H9 (cell line): ENCODE measurements at regions not wholly inside any gene's neighbourhood (a gene's known extent, or its start where the extent isn't known, plus 50 kb on each side); places are given as distances from the start of the nearest gene placed in this dataset.

ENCODE experiments used
- DNase-seq: peaks from one replicate; pipeline ENCODE4 v3.0.0-alpha.2; 2017
- H2AFZ ChIP-seq: one replicate; pipeline ENCODE4 v1.6.1; 2013; ENCODE audit warnings: mild to moderate bottlenecking, low read length, control low read depth, moderate library complexity
- H2AK5ac ChIP-seq: 2 replicates; pipeline ENCODE4 v1.6.1; 2013; ENCODE audit warnings: low read length, control low read depth, mixed read lengths; ENCODE audit not compliant: insufficient read length
- H2BK120ac ChIP-seq: one replicate; pipeline ENCODE4 v1.6.1; 2013; ENCODE audit warnings: low read depth, mild to moderate bottlenecking, low read length, control low read depth, inconsistent platforms; ENCODE audit not compliant: poor library complexity, severe bottlenecking
- H2BK12ac ChIP-seq: 2 replicates; pipeline ENCODE4 v1.6.1; 2013; ENCODE audit warnings: low read length, control low read depth, mixed read lengths, low read depth; ENCODE audit not compliant: insufficient read length
- H2BK15ac ChIP-seq: 2 replicates; pipeline ENCODE4 v1.6.1; 2013; ENCODE audit warnings: low read depth, low read length, control low read depth
- H2BK20ac ChIP-seq: one replicate; pipeline ENCODE4 v1.6.1; 2013; ENCODE audit warnings: low read depth, mild to moderate bottlenecking, low read length, control low read depth, inconsistent platforms; ENCODE audit not compliant: poor library complexity, severe bottlenecking
- H2BK5ac ChIP-seq: 2 replicates; pipeline ENCODE4 v1.6.1; 2013; ENCODE audit warnings: low read length, control low read depth, mixed read lengths; ENCODE audit not compliant: insufficient read length
- H3K14ac ChIP-seq: 2 replicates; pipeline ENCODE4 v1.6.1; 2013; ENCODE audit warnings: low read length, control low read depth; ENCODE audit not compliant: insufficient read depth
- H3K18ac ChIP-seq: 2 replicates; pipeline ENCODE4 v1.6.1; 2013; ENCODE audit warnings: low read depth, mild to moderate bottlenecking, mixed read lengths, low read length, control low read depth; ENCODE audit not compliant: insufficient read length
- H3K23ac ChIP-seq: 2 replicates; pipeline ENCODE4 v1.6.1; 2013; ENCODE audit warnings: low read length, control low read depth, mixed read lengths, low read depth; ENCODE audit not compliant: insufficient read length
- H3K23me2 ChIP-seq: 2 replicates; pipeline ENCODE4 v1.6.1; 2013; ENCODE audit warnings: low read depth, mild to moderate bottlenecking, mixed read lengths, low read length, control low read depth; ENCODE audit not compliant: insufficient read length, poor library complexity, severe bottlenecking
- H3K27ac ChIP-seq: 2 replicates; pipeline ENCODE4 v1.5.1; 2013; ENCODE audit warnings: low read length, control low read depth, mixed read lengths, low read depth; ENCODE audit not compliant: insufficient read length
- H3K27me3 ChIP-seq: 2 replicates; pipeline ENCODE4 v1.6.1; 2013; ENCODE audit warnings: low read length, control low read depth, inconsistent platforms; ENCODE audit not compliant: insufficient read depth
- H3K4ac ChIP-seq: 2 replicates; pipeline ENCODE4 v1.6.1; 2013; ENCODE audit warnings: low read depth, mild to moderate bottlenecking, control low read depth, inconsistent platforms, low read length, moderate library complexity
- H3K4me1 ChIP-seq: 2 replicates; pipeline ENCODE4 v1.6.1; 2013; ENCODE audit warnings: low read length, control low read depth, inconsistent platforms; ENCODE audit not compliant: insufficient read depth
- H3K4me2 ChIP-seq: 2 replicates; pipeline ENCODE4 v1.6.1; 2013; ENCODE audit warnings: low read length, control low read depth, mixed read lengths; ENCODE audit not compliant: insufficient read length, insufficient read depth
- H3K56ac ChIP-seq: 2 replicates; pipeline ENCODE4 v1.6.1; 2013; ENCODE audit warnings: low read depth, mild to moderate bottlenecking, mixed read lengths, low read length, control low read depth; ENCODE audit not compliant: insufficient read length
- H3K79me1 ChIP-seq: 2 replicates; pipeline ENCODE4 v1.6.1; 2013; ENCODE audit warnings: low read depth, mild to moderate bottlenecking, moderate library complexity, low read length, control low read depth, inconsistent platforms; ENCODE audit not compliant: insufficient read depth, poor library complexity, severe bottlenecking
- H3K79me2 ChIP-seq: 2 replicates; pipeline ENCODE4 v1.6.1; 2013; ENCODE audit warnings: low read length, control low read depth, inconsistent platforms; ENCODE audit not compliant: insufficient read depth
- H3K9ac ChIP-seq: 2 replicates; pipeline ENCODE4 v1.6.1; 2013; ENCODE audit warnings: low read length, control low read depth, mixed read lengths; ENCODE audit not compliant: insufficient read length; ENCODE audit errors: extremely low read depth
- H3K9me3 ChIP-seq: one replicate; pipeline ENCODE4 v1.6.1; 2013; ENCODE audit warnings: low read depth, low read length, inconsistent platforms; ENCODE audit not compliant: control insufficient read depth
- H3T11ph ChIP-seq: one replicate; pipeline ENCODE4 v1.6.1; 2013; ENCODE audit warnings: mild to moderate bottlenecking, low read length, control low read depth, inconsistent platforms
- H4K20me1 ChIP-seq: one replicate; pipeline ENCODE4 v1.6.1; 2013; ENCODE audit not compliant: control insufficient read depth, insufficient read length, insufficient read depth
- H4K5ac ChIP-seq: 2 replicates; pipeline ENCODE4 v1.6.1; 2013; ENCODE audit warnings: low read depth, mild to moderate bottlenecking, mixed read lengths, low read length, control low read depth; ENCODE audit not compliant: insufficient read length
- H4K8ac ChIP-seq: replicated peaks from 2 replicates; pipeline ENCODE4 v1.6.1; 2013; ENCODE audit warnings: low read length, control low read depth, mixed read lengths, low read depth; ENCODE audit not compliant: insufficient read length
- H4K91ac ChIP-seq: 2 replicates; pipeline ENCODE4 v1.6.1; 2013; ENCODE audit warnings: low read depth, mild to moderate bottlenecking, moderate library complexity, mixed read lengths, low read length, control low read depth; ENCODE audit not compliant: insufficient read length
- H3K27ac Mint-ChIP-seq, 3 experiments: 2 replicates in 2 of 3; 3 replicates in 1 of 3; pipeline ENCODE4 v1.8.0; 2020 to 2021; ENCODE audit warnings: mixed read lengths in 3 of 3, mild to moderate bottlenecking in 1 of 3, moderate library complexity in 1 of 3
- H3K27me3 Mint-ChIP-seq: 2 replicates; pipeline ENCODE4 v1.8.0; 2021; ENCODE audit warnings: low read depth, mild to moderate bottlenecking, moderate library complexity, mixed read lengths
- H3K36me3 Mint-ChIP-seq, 3 experiments: 2 replicates in 2 of 3; 3 replicates in 1 of 3; pipeline ENCODE4 v1.8.0; 2020 to 2021; ENCODE audit warnings: low read depth in 3 of 3, mixed read lengths in 3 of 3; ENCODE audit not compliant: insufficient read depth in 1 of 3
- H3K4me1 Mint-ChIP-seq, 2 experiments: 2 replicates each; pipeline ENCODE4 v1.8.0; 2020; ENCODE audit warnings: mixed read lengths in 2 of 2
- H3K4me3 Mint-ChIP-seq, 2 experiments: 2 replicates in 1 of 2; 3 replicates in 1 of 2; pipeline ENCODE4 v1.8.0; 2020 to 2021; ENCODE audit warnings: mild to moderate bottlenecking in 2 of 2, mixed read lengths in 2 of 2, moderate library complexity in 1 of 2
- H3K9me3 Mint-ChIP-seq, 2 experiments: 2 replicates in 1 of 2; 3 replicates in 1 of 2; pipeline ENCODE4 v1.8.0; 2020; ENCODE audit warnings: mild to moderate bottlenecking in 2 of 2, mixed read lengths in 2 of 2, moderate library complexity in 1 of 2
- CTCF ChIP-seq: fragments of 200-600 bp; sonication (generic); conservative IDR thresholded peaks from 3 replicates; pipeline ENCODE4 v1.8.0; 2021; ENCODE audit warnings: antibody characterized with exemption, mild to moderate bottlenecking
- WGBS: extraction: QIAGEN DNeasy Blood & Tissue Kit; methylation state at CpG from one replicate; pipeline ENCODE4 v1.1.7; 2013; ENCODE audit warnings: missing lambda C conversion rate, low lambda C conversion rate, mixed read lengths; ENCODE audit not compliant: insufficient read length; ENCODE audit errors: extremely low coverage; 5-methylcytosine and 5-hydroxymethylcytosine counted together

GRCh38 chr22:47879346-47879745 lies 1116.9 kb downstream of the TBC1D22A start:
- Histone ChIP-seq H3K4me2 (no peak overlapping the region), H2BK5ac (no peak overlapping the region), H3K4me1 (no peaks in the 10 kb centered on the region), H3K4ac (no peak overlapping the region), H2BK12ac (no peak overlapping the region), H3K27me3 (no peaks in the 10 kb centered on the region), H3K56ac (no peak overlapping the region), H2BK20ac (no peak overlapping the region), H3K27ac (no peak overlapping the region), H2BK120ac (no peak overlapping the region), H2AFZ (no peak overlapping the region), H2BK15ac (no peak overlapping the region), H3K23me2 (no peaks in the 10 kb centered on the region), H4K5ac (no peak overlapping the region), H2AK5ac (no peak overlapping the region), H3T11ph (no peak overlapping the region), H3K18ac (no peak overlapping the region), H4K91ac (no peak overlapping the region), H3K79me1 (no peaks in the 10 kb centered on the region), H3K79me2 (no peaks in the 10 kb centered on the region), H4K20me1 (no peaks in the 10 kb centered on the region), H3K9ac (no peak overlapping the region), H3K9me3 (no peaks in the 10 kb centered on the region), H3K23ac (no peak overlapping the region), H4K8ac (no peak overlapping the region), H3K14ac (no peak overlapping the region)
- H3K27me3 Mint-ChIP-seq = peaks cover 10% of the 10 kb centered on the region
- DNase-seq = no peak
- no peak overlapping the region for H3K4me3 Mint-ChIP-seq
- H3K4me1 Mint-ChIP-seq = no peaks in the 10 kb centered on the region
- peaks cover 0 to 4% (median 0%) of the 10 kb centered on the region in 3 experiments; a peak in 2 of 7 replicates for H3K36me3 Mint-ChIP-seq
- H3K9me3 Mint-ChIP-seq = peaks cover 0 to 78% of the 10 kb centered on the region in 2 experiments; a peak in 2 of 5 replicates
- no peak overlapping the region for H3K27ac Mint-ChIP-seq
- no peak for TF ChIP-seq CTCF
- no CpG with 5 or more reads among the region's 2 CpGs for WGBS
